ENCODE measurements at regions not wholly inside any gene's neighbourhood (a gene's known extent, or its start where the extent isn't known, plus 50 kb on each side); places are given as distances from the start of the nearest gene placed in this dataset.

DNA sequence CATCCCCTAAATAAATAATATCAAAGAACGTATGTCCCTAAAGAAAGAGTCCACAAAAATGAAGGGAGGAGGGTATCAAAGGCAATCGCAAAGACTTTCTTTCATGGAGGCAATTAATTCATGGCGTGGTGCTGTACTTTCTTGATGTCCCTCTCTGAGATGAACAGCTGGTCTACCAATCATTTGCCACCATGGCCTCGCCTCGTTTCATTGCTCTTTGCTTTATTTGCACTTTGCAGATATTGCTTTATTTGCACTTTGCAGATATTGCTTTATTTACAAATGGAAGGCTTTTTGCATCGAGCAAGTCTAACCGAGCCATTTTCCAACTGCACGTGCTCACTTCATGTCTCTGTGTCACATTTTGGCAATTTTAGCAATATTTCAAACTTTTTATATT is 104.0 kb upstream of the PTCH1 start:
- Histone ChIP-seq H2AFZ (ENCODE audit: low read depth, low read length, poor library complexity, severe bottlenecking) (no peak overlapping the region), H3K4me2 (ENCODE audit: low read length) (no peak overlapping the region), H3K79me2 (ENCODE audit: insufficient read depth, low read length) (no peaks in the 10 kb centered on the region), H3K4me1 (ENCODE audit: control insufficient read depth in 1 of 2, insufficient read depth in 2 of 2, low read length in 2 of 2) (peaks cover 0 to 7% of the 10 kb centered on the region in 2 experiments; a peak in 2 of 4 replicates), H3K27ac (ENCODE audit: low read depth, low read length) (no peak overlapping the region), H3K9me3 (ENCODE audit: control insufficient read depth in 1 of 2, insufficient read depth in 1 of 2, low read depth in 1 of 2, low read length in 2 of 2) (no peaks in the 10 kb centered on the region), H3K9me2 (ENCODE audit: insufficient read depth) (no peaks in the 10 kb centered on the region), H3K27me3 (ENCODE audit: insufficient read depth, low read length) (no peaks in the 10 kb centered on the region), H4K20me1 (ENCODE audit: insufficient read depth) (no peaks in the 10 kb centered on the region), H3K4me3 (replicated peaks in 1 of 2; ENCODE audit: low read depth in 1 of 2, low read length in 2 of 2) (no peak overlapping the region), H3K36me3 (ENCODE audit: control insufficient read depth in 1 of 2, insufficient read depth in 2 of 2, low read length in 2 of 2) (no peaks in the 10 kb centered on the region), H3K9ac (ENCODE audit: low read length) (no peak overlapping the region)
- intact Hi-C loops (cut with micrococcal nuclease), result no loop called here
- POLR2A ChIA-PET, result no interaction called here
- ATAC-seq (no peak), DNase-seq (ENCODE audit: low read depth, low spot score) (no peak)
- TF ChIP-seq YY1 (IDR thresholded peaks at IDR 0.05; ENCODE audit: extremely low read depth, insufficient replicate concordance, low read depth, low read length) (no peak), MAX (IDR thresholded peaks at IDR 0.05) (no peak), SIN3A (IDR thresholded peaks at IDR 0.05; ENCODE audit: low read depth) (no peak), CEBPB (IDR thresholded peaks at IDR 0.05; ENCODE audit: low read depth) (no peak), JUND (IDR thresholded peaks at IDR 0.05) (no peak), ELF1 (IDR thresholded peaks at IDR 0.05; ENCODE audit: borderline replicate concordance, low read depth) (no peak), CBX3 (IDR thresholded peaks at IDR 0.05; ENCODE audit: low read depth) (no peak), ATF3 (IDR thresholded peaks at IDR 0.05) (no peak)
- TF ChIP-seq, protein P1, sequence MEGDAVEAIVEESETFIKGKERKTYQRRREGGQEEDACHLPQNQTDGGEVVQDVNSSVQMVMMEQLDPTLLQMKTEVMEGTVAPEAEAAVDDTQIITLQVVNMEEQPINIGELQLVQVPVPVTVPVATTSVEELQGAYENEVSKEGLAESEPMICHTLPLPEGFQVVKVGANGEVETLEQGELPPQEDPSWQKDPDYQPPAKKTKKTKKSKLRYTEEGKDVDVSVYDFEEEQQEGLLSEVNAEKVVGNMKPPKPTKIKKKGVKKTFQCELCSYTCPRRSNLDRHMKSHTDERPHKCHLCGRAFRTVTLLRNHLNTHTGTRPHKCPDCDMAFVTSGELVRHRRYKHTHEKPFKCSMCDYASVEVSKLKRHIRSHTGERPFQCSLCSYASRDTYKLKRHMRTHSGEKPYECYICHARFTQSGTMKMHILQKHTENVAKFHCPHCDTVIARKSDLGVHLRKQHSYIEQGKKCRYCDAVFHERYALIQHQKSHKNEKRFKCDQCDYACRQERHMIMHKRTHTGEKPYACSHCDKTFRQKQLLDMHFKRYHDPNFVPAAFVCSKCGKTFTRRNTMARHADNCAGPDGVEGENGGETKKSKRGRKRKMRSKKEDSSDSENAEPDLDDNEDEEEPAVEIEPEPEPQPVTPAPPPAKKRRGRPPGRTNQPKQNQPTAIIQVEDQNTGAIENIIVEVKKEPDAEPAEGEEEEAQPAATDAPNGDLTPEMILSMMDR (IDR thresholded peaks at IDR 0.05 in 2 of 3, conservative IDR thresholded peaks at IDR 0.05 in 1 of 3; ENCODE audit: borderline replicate concordance in 1 of 3, insufficient read depth in 1 of 3, low read depth in 2 of 3, low read length in 2 of 3), result no peak
- BruUV-seq (replicated peaks), result no TSS peak
- RAD21 ChIA-PET (ENCODE audit: low non-redundant PET in 1 of 2, low total read pairs in 2 of 2, uncharacterized antibody in 2 of 2, unreplicated experiment in 2 of 2), result no interaction called here
- CTCF ChIA-PET, result no interaction called here

DNA sequence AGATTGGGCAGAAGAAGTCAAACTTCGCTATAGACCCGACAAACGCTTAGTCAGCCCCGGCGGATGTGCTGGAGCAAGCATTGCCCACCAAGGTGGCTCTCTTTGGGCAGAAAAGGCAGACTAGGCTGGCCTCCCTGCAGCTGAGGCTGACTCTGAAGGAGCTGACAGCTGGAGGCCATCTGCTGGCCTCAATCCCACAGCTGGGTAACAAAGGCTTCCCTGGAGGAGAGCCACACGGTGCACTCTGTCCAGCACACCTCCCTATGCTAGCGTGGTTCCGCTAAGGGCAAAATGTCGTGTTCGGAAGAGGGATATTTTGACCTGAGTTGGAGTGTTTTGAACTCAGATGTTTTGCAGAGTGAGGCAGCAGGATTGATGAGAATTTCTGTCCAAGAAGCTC is 103.5 kb upstream of the PTCH1 start:
- no peak for DNase-seq (ENCODE audit: low read depth, low spot score)
- BruUV-seq (replicated peaks), result no TSS peak
- CTCF ChIA-PET, result no interaction called here
- Histone ChIP-seq H3K9me2 (ENCODE audit: insufficient read depth) (no peaks in the 10 kb centered on the region), H3K27me3 (ENCODE audit: insufficient read depth, low read length) (no peaks in the 10 kb centered on the region), H2AFZ (ENCODE audit: low read depth, low read length, poor library complexity, severe bottlenecking) (no peak overlapping the region), H3K4me1 (ENCODE audit: control insufficient read depth in 1 of 2, insufficient read depth in 2 of 2, low read length in 2 of 2) (peaks cover 0 to 7% of the 10 kb centered on the region in 2 experiments; a peak in 2 of 4 replicates), H4K20me1 (ENCODE audit: insufficient read depth) (no peaks in the 10 kb centered on the region), H3K79me2 (ENCODE audit: insufficient read depth, low read length) (no peaks in the 10 kb centered on the region), H3K4me2 (ENCODE audit: low read length) (no peak overlapping the region), H3K27ac (ENCODE audit: low read depth, low read length) (no peak overlapping the region), H3K4me3 (replicated peaks in 1 of 2; ENCODE audit: low read depth in 1 of 2, low read length in 2 of 2) (no peak overlapping the region), H3K9ac (ENCODE audit: low read length) (no peak overlapping the region), H3K36me3 (ENCODE audit: control insufficient read depth in 1 of 2, insufficient read depth in 2 of 2, low read length in 2 of 2) (no peaks in the 10 kb centered on the region), H3K9me3 (ENCODE audit: control insufficient read depth in 1 of 2, insufficient read depth in 1 of 2, low read depth in 1 of 2, low read length in 2 of 2) (no peaks in the 10 kb centered on the region)
- POLR2A ChIA-PET, result no interaction called here
- RAD21 ChIA-PET (ENCODE audit: low non-redundant PET in 1 of 2, low total read pairs in 2 of 2, uncharacterized antibody in 2 of 2, unreplicated experiment in 2 of 2), result no interaction called here
- no peak for ATAC-seq
- intact Hi-C loops (cut with micrococcal nuclease), result no loop called here
- TF ChIP-seq POLR2AphosphoS5 (IDR thresholded peaks at IDR 0.05; ENCODE audit: low read depth, low read length) (no peak), SRF (IDR thresholded peaks at IDR 0.05; ENCODE audit: low read depth) (no peak), CEBPB (IDR thresholded peaks at IDR 0.05; ENCODE audit: low read depth) (no peak), FOSL1 (IDR thresholded peaks at IDR 0.05; ENCODE audit: low read depth) (no peak), CBX3 (IDR thresholded peaks at IDR 0.05; ENCODE audit: low read depth) (no peak), SIN3A (IDR thresholded peaks at IDR 0.05; ENCODE audit: low read depth) (no peak), RAD21 (IDR thresholded peaks at IDR 0.05; ENCODE audit: low read depth) (no peak)
- TF ChIP-seq, protein P2, sequence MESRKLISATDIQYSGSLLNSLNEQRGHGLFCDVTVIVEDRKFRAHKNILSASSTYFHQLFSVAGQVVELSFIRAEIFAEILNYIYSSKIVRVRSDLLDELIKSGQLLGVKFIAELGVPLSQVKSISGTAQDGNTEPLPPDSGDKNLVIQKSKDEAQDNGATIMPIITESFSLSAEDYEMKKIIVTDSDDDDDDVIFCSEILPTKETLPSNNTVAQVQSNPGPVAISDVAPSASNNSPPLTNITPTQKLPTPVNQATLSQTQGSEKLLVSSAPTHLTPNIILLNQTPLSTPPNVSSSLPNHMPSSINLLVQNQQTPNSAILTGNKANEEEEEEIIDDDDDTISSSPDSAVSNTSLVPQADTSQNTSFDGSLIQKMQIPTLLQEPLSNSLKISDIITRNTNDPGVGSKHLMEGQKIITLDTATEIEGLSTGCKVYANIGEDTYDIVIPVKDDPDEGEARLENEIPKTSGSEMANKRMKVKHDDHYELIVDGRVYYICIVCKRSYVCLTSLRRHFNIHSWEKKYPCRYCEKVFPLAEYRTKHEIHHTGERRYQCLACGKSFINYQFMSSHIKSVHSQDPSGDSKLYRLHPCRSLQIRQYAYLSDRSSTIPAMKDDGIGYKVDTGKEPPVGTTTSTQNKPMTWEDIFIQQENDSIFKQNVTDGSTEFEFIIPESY (IDR thresholded peaks at IDR 0.05; ENCODE audit: extremely low read depth, insufficient replicate concordance, low read length), result no peak
